ENCODE measurements at regions not wholly inside any gene's neighbourhood (a gene's known extent, or its start where the extent isn't known, plus 50 kb on each side); places are given as distances from the start of the nearest gene placed in this dataset.

GRCh38 chr12:12017135-12017581, 53.6 kb upstream of the BCL2L14 start:
- Histone ChIP-seq H3K79me2 (ENCODE audit: insufficient read depth, low read length) (no peaks in the 10 kb centered on the region), H3K4me3 (replicated peaks in 1 of 3; ENCODE audit: low read depth in 2 of 3, low read length in 3 of 3) (no peak overlapping the region), H2AFZ (ENCODE audit: insufficient read depth, low read depth, low read length, poor library complexity, severe bottlenecking) (peak overlapping the region; percentile 30), H3K9ac (ENCODE audit: insufficient read depth, low read length, poor library complexity, severe bottlenecking) (no peak overlapping the region), H3K36me3 (replicated peaks in 1 of 2; ENCODE audit: control insufficient read depth in 1 of 2, insufficient read depth in 2 of 2, low read length in 2 of 2) (no peaks in the 10 kb centered on the region), H3K4me1 (ENCODE audit: control insufficient read depth in 1 of 2, insufficient read depth in 2 of 2, low read length in 2 of 2) (peaks cover under 1 to 2% of the 10 kb centered on the region in 2 donors), H3K9me3 (replicated peaks in 1 of 2; ENCODE audit: control insufficient read depth in 1 of 2, insufficient read depth in 1 of 2, low read length in 2 of 2) (no peaks in the 10 kb centered on the region), H4K20me1 (ENCODE audit: insufficient read depth, low read length) (no peaks in the 10 kb centered on the region), H3K27ac (ENCODE audit: low read depth in 1 of 2, low read length in 2 of 2) (no peak overlapping the region), H3K4me2 (replicated peaks; ENCODE audit: extremely low read depth, low read length, poor library complexity, severe bottlenecking) (no peak overlapping the region), H3K27me3 (ENCODE audit: control insufficient read depth in 2 of 2, insufficient read depth in 2 of 2, low read length in 2 of 2) (no peaks in the 10 kb centered on the region)
- Mint-ChIP-seq H3K27ac (peak overlapping the region in 1 of 7 donors; percentile 51), H3K9me3 (peaks cover 0 to 2% (median 0%) of the 10 kb centered on the region in 7 donors), H3K27me3 (ENCODE audit: low read depth in 3 of 3) (no peaks in the 10 kb centered on the region), H3K4me1 (peaks cover 20% of the 10 kb centered on the region), H3K36me3 (no peaks in the 10 kb centered on the region), H3K4me3 (no peak overlapping the region)
- WGBS (ENCODE audit: insufficient coverage) = 74% methylated on average over 3 of the region's 3 CpGs
- intact Hi-C loops (cut with micrococcal nuclease) = loop anchor here (10.0 kb wide), 3 partner anchors 132 to 182 kb away; no protein-coding TSS in a partner anchor
- TF ChIP-seq CTCF (IDR thresholded peaks at IDR 0.05) = no peak
- DNase-seq = no peak

- Mint-ChIP-seq H3K4me3 (no peak overlapping the region), H3K9me3 (peaks cover 0 to 4% (median 0%) of the 10 kb centered on the region in 7 donors), H3K4me1 (peaks cover 20% of the 10 kb centered on the region), H3K36me3 (no peaks in the 10 kb centered on the region), H3K27me3 (ENCODE audit: low read depth in 3 of 3) (no peaks in the 10 kb centered on the region), H3K27ac (no peak overlapping the region)
- Histone ChIP-seq H3K4me3 (replicated peaks in 1 of 3; ENCODE audit: low read depth in 2 of 3, low read length in 3 of 3) (no peak overlapping the region), H3K4me1 (ENCODE audit: control insufficient read depth in 1 of 2, insufficient read depth in 2 of 2, low read length in 2 of 2) (peaks cover 7% of the 10 kb centered on the region in 2 donors), H4K20me1 (ENCODE audit: insufficient read depth, low read length) (no peaks in the 10 kb centered on the region), H3K27ac (ENCODE audit: low read depth in 1 of 2, low read length in 2 of 2) (no peak overlapping the region), H3K9ac (ENCODE audit: insufficient read depth, low read length, poor library complexity, severe bottlenecking) (no peak overlapping the region), H3K79me2 (ENCODE audit: insufficient read depth, low read length) (no peaks in the 10 kb centered on the region), H3K4me2 (replicated peaks; ENCODE audit: extremely low read depth, low read length, poor library complexity, severe bottlenecking) (no peak overlapping the region), H3K36me3 (replicated peaks in 1 of 2; ENCODE audit: control insufficient read depth in 1 of 2, insufficient read depth in 2 of 2, low read length in 2 of 2) (no peaks in the 10 kb centered on the region), H3K27me3 (ENCODE audit: control insufficient read depth in 2 of 2, insufficient read depth in 2 of 2, low read length in 2 of 2) (no peaks in the 10 kb centered on the region), H3K9me3 (replicated peaks in 1 of 2; ENCODE audit: control insufficient read depth in 1 of 2, insufficient read depth in 1 of 2, low read length in 2 of 2) (no peaks in the 10 kb centered on the region), H2AFZ (ENCODE audit: insufficient read depth, low read depth, low read length, poor library complexity, severe bottlenecking) (no peak overlapping the region)
- 22% methylated on average over 3 of the region's 4 CpGs for WGBS (ENCODE audit: insufficient coverage)
- no peak for TF ChIP-seq CTCF (IDR thresholded peaks at IDR 0.05)
- no peak for DNase-seq
- intact Hi-C loops (cut with micrococcal nuclease) = loop anchor here (10.0 kb wide), 3 partner anchors 133 to 183 kb away; no protein-coding TSS in a partner anchor
Observed at GRCh38 chr12:12017798-12018197, 52.9 kb upstream of the BCL2L14 start.
